Esophagus squamous epithelium (tissue), 4 donors: ENCODE measurements at regions not wholly inside any gene's neighbourhood (a gene's known extent, or its start where the extent isn't known, plus 50 kb on each side); places are given as distances from the start of the nearest gene placed in this dataset.

Experiments used
- CTCF ChIP-seq, 6 experiments: fragments of 450-650 bp in 4 of 6; fragments of 200-600 bp in 2 of 6; sonication (generic) in 2 of 6; IDR thresholded peaks; one replicate each; pipeline ENCODE4 v1.5.1; 2016 to 2019; ENCODE audit warnings: antibody characterized with exemption in 6 of 6, mild to moderate bottlenecking in 4 of 6, moderate library complexity in 4 of 6
- POLR2A ChIP-seq, 4 donors: fragments of 450-650 bp; IDR thresholded peaks; one replicate each; pipeline ENCODE4 v1.6.1; 2017; ENCODE audit warnings: antibody characterized with exemption in 4 of 4, mild to moderate bottlenecking in 4 of 4, moderate library complexity in 3 of 4

- TF ChIP-seq CTCF (IDR thresholded peaks at IDR 0.05), result no peak
- TF ChIP-seq POLR2A (IDR thresholded peaks at IDR 0.05), result no peak
These were observed 795.8 kb downstream of the QKI start for GRCh38 chr6:164210323-164210722.
